ENCODE measurements at regions not wholly inside any gene's neighbourhood (a gene's known extent, or its start where the extent isn't known, plus 50 kb on each side); places are given as distances from the start of the nearest gene placed in this dataset.

GRCh38 chr2:14221466-14221865 lies 411.1 kb upstream of the LRATD1 start:
- in situ Hi-C loops (cut with MboI; ENCODE audit: low sequenced_read_pairs) = no loop called here

GRCh38 chr2:14223576-14223975 lies 408.9 kb upstream of the LRATD1 start:
- in situ Hi-C loops (cut with MboI; ENCODE audit: low sequenced_read_pairs) = no loop called here

- in situ Hi-C loops (cut with MboI; ENCODE audit: low sequenced_read_pairs) = no loop called here
These were observed 401.1 kb upstream of the LRATD1 start for GRCh38 chr2:14231391-14231898.

- in situ Hi-C loops (cut with MboI; ENCODE audit: low sequenced_read_pairs) = no loop called here
These were observed 400.3 kb upstream of the LRATD1 start for GRCh38 chr2:14232217-14232616.

GRCh38 chr2:14234911-14235310 lies 397.6 kb upstream of the LRATD1 start:
- in situ Hi-C loops (cut with MboI; ENCODE audit: low sequenced_read_pairs) = no loop called here

- in situ Hi-C loops (cut with MboI; ENCODE audit: low sequenced_read_pairs) = no loop called here
These were observed 396.9 kb upstream of the LRATD1 start for GRCh38 chr2:14235667-14236066.

GRCh38 chr2:14237902-14238301 lies 394.6 kb upstream of the LRATD1 start:
- in situ Hi-C loops (cut with MboI; ENCODE audit: low sequenced_read_pairs) = no loop called here

- in situ Hi-C loops (cut with MboI; ENCODE audit: low sequenced_read_pairs) = no loop called here
These were observed 392.9 kb upstream of the LRATD1 start for GRCh38 chr2:14239605-14240004.

GRCh38 chr2:14240868-14241267 lies 391.6 kb upstream of the LRATD1 start:
- in situ Hi-C loops (cut with MboI; ENCODE audit: low sequenced_read_pairs) = no loop called here

- in situ Hi-C loops (cut with MboI; ENCODE audit: low sequenced_read_pairs) = no loop called here
These were observed 386.6 kb upstream of the LRATD1 start for GRCh38 chr2:14245901-14246300.

- in situ Hi-C loops (cut with MboI; ENCODE audit: low sequenced_read_pairs) = no loop called here
These were observed 377.2 kb upstream of the LRATD1 start for GRCh38 chr2:14255135-14255820.

GRCh38 chr2:14256890-14257289 lies 375.6 kb upstream of the LRATD1 start:
- in situ Hi-C loops (cut with MboI; ENCODE audit: low sequenced_read_pairs) = no loop called here

- in situ Hi-C loops (cut with MboI; ENCODE audit: low sequenced_read_pairs) = no loop called here
These were observed 374.6 kb upstream of the LRATD1 start for GRCh38 chr2:14257801-14258507.

GRCh38 chr2:14261771-14262170 lies 370.7 kb upstream of the LRATD1 start:
- in situ Hi-C loops (cut with MboI; ENCODE audit: low sequenced_read_pairs) = no loop called here

GRCh38 chr2:14263053-14263452 lies 369.5 kb upstream of the LRATD1 start:
- in situ Hi-C loops (cut with MboI; ENCODE audit: low sequenced_read_pairs) = no loop called here

- in situ Hi-C loops (cut with MboI; ENCODE audit: low sequenced_read_pairs) = no loop called here
These were observed 362.4 kb upstream of the LRATD1 start for GRCh38 chr2:14270036-14270582.

- in situ Hi-C loops (cut with MboI; ENCODE audit: low sequenced_read_pairs) = no loop called here
These were observed 360.0 kb upstream of the LRATD1 start for GRCh38 chr2:14272396-14273075.

GRCh38 chr2:14273650-14274049 lies 358.9 kb upstream of the LRATD1 start:
- in situ Hi-C loops (cut with MboI; ENCODE audit: low sequenced_read_pairs) = no loop called here

- in situ Hi-C loops (cut with MboI; ENCODE audit: low sequenced_read_pairs) = no loop called here
These were observed 348.3 kb upstream of the LRATD1 start for GRCh38 chr2:14284244-14284643.

GRCh38 chr2:14285812-14286211 lies 346.7 kb upstream of the LRATD1 start:
- in situ Hi-C loops (cut with MboI; ENCODE audit: low sequenced_read_pairs) = no loop called here

- in situ Hi-C loops (cut with MboI; ENCODE audit: low sequenced_read_pairs) = no loop called here
These were observed 344.5 kb upstream of the LRATD1 start for GRCh38 chr2:14288016-14288415.

GRCh38 chr2:14292964-14293363 lies 339.6 kb upstream of the LRATD1 start:
- in situ Hi-C loops (cut with MboI; ENCODE audit: low sequenced_read_pairs) = no loop called here

Measured in HL-60/S4 treated with retinoic acid at 250 ng/mL for 4 days and 3 days (cell line).